B cell (primary cell): ENCODE measurements at regions not wholly inside any gene's neighbourhood (a gene's known extent, or its start where the extent isn't known, plus 50 kb on each side); places are given as distances from the start of the nearest gene placed in this dataset.

Source experiments
- ATAC-seq: fragments of 200-7000 bp; cut with Tn5 transposase; one replicate; pipeline ENCODE4 v1.10.0; 2021; ENCODE audit warnings: low read depth, mild to moderate bottlenecking, moderate number of reproducible peaks, moderate library complexity
- CTCF ChIA-PET: fragments of 350-600 bp; sonication (Branson Sonifier 250); formaldehyde crosslinking; loops from one replicate; lab custom pipeline; 2021; ENCODE audit warnings: antibody characterized with exemption, inconsistent platforms; lab: Charles Lee
- POLR2A ChIA-PET: fragments of 350-600 bp; sonication (Branson Sonifier 250); formaldehyde crosslinking; loops from one replicate; lab custom pipeline; 2021; ENCODE audit warnings: antibody characterized with exemption; lab: Charles Lee
- DNase-seq: peaks from one replicate; pipeline ENCODE4 v3.0.0; 2013
- H2AFZ ChIP-seq: 2 replicates; pipeline ENCODE4 v1.6.1; 2012; ENCODE audit warnings: mild to moderate bottlenecking, low read depth, low read length; ENCODE audit not compliant: insufficient read depth, poor library complexity, severe bottlenecking
- H3K27ac ChIP-seq, 2 donors: 1 replicate in 1 of 2; 2 replicates in 1 of 2; pipeline ENCODE4 v1.5.1; 2012 to 2013; ENCODE audit warnings: low read length in 2 of 2, mild to moderate bottlenecking in 2 of 2, moderate library complexity in 1 of 2
- H3K27me3 ChIP-seq, 4 experiments: fragments of 200-600 bp in 1 of 4; sonication (generic) in 1 of 4; replicated peaks in 1 of 4; 1 replicate in 2 of 4; 2 replicates in 2 of 4; pipeline versions ENCODE4 v1.6.1 to v1.7.0; 2013 to 2016; ENCODE audit warnings: low read length in 3 of 4, mild to moderate bottlenecking in 2 of 4, mixed read lengths in 1 of 4, moderate library complexity in 1 of 4; ENCODE audit not compliant: insufficient read depth in 4 of 4, control insufficient read depth in 3 of 4; ENCODE audit errors: control extremely low read depth in 1 of 4
- H3K36me3 ChIP-seq, 2 experiments: replicated peaks in 1 of 2; 1 replicate in 1 of 2; 2 replicates in 1 of 2; pipeline versions ENCODE4 v1.6.1 to v1.7.1; 2013; ENCODE audit warnings: low read length in 1 of 2; ENCODE audit not compliant: insufficient read depth in 2 of 2, control insufficient read depth in 1 of 2; ENCODE audit errors: control extremely low read depth in 1 of 2, extremely low read depth in 1 of 2
- H3K4me1 ChIP-seq, 2 donors: fragments of 200-600 bp in 1 of 2; sonication (generic) in 1 of 2; 1 replicate in 1 of 2; 2 replicates in 1 of 2; pipeline versions ENCODE4 v1.5.1 to v1.6.1; 2013 to 2017; ENCODE audit warnings: low read length in 2 of 2; ENCODE audit not compliant: control insufficient read depth in 2 of 2, insufficient read depth in 2 of 2
- H3K4me2 ChIP-seq: replicated peaks from 2 replicates; pipeline ENCODE3; 2012; ENCODE audit warnings: mild to moderate bottlenecking, low read depth, low read length; ENCODE audit not compliant: poor library complexity, severe bottlenecking
- H3K4me3 ChIP-seq, 5 experiments: fragments of 200-600 bp in 1 of 5; sonication (generic) in 1 of 5; 1 replicate in 3 of 5; 2 replicates in 2 of 5; pipeline versions ENCODE4 v1.5.1 to v1.7.0; 2011 to 2016; ENCODE audit warnings: low read length in 4 of 5, mild to moderate bottlenecking in 4 of 5, low read depth in 2 of 5, control low read depth in 1 of 5, moderate library complexity in 1 of 5; ENCODE audit not compliant: insufficient read depth in 1 of 5; ENCODE audit errors: control extremely low read depth in 1 of 5, extremely low read depth in 1 of 5
- H3K79me2 ChIP-seq: fragments of 200-600 bp; sonication (generic); one replicate; pipeline ENCODE4 v1.6.0; 2016; ENCODE audit warnings: low read length; ENCODE audit not compliant: control insufficient read depth, insufficient read depth
- H3K9ac ChIP-seq: fragments of 200-600 bp; sonication (generic); 2 replicates; pipeline ENCODE4 v1.6.1; 2017; ENCODE audit warnings: mild to moderate bottlenecking, low read length, moderate library complexity
- H3K9me3 ChIP-seq, 3 donors: one replicate each; pipeline versions ENCODE4 v1.6.1 to v1.7.1; 2013; ENCODE audit warnings: low read length in 2 of 3; ENCODE audit not compliant: control insufficient read depth in 2 of 3, insufficient read depth in 1 of 3; ENCODE audit errors: control extremely low read depth in 1 of 3
- H4K20me1 ChIP-seq: 2 replicates; pipeline ENCODE4 v1.6.0; 2012; ENCODE audit warnings: mild to moderate bottlenecking, low read length; ENCODE audit not compliant: insufficient read depth, control insufficient read depth, poor library complexity, severe bottlenecking
- H3K27ac Mint-ChIP-seq: one replicate; pipeline ENCODE4 v1.8.0; 2021; ENCODE audit warnings: mixed read lengths
- H3K27me3 Mint-ChIP-seq: one replicate; pipeline ENCODE4 v1.8.0; 2021; ENCODE audit warnings: mixed read lengths
- H3K4me1 Mint-ChIP-seq: one replicate; pipeline ENCODE4 v1.8.0; 2021; ENCODE audit warnings: mixed read lengths
- H3K4me3 Mint-ChIP-seq: one replicate; pipeline ENCODE4 v1.8.0; 2021; ENCODE audit warnings: mixed read lengths
- H3K9me3 Mint-ChIP-seq: one replicate; pipeline ENCODE4 v1.8.0; 2022; ENCODE audit warnings: mixed read lengths; ENCODE audit not compliant: insufficient read depth
- CTCF ChIP-seq: fragments of 200-600 bp; IDR thresholded peaks from one replicate; pipeline ENCODE4 v1.8.0; 2022; ENCODE audit warnings: antibody characterized with exemption, mild to moderate bottlenecking
- EZH2 ChIP-seq: IDR thresholded peaks from 2 replicates; pipeline ENCODE4 v1.6.1; 2012; ENCODE audit warnings: borderline replicate concordance, low read depth, mild to moderate bottlenecking, moderate library complexity, low read length; ENCODE audit not compliant: insufficient read depth, poor library complexity, severe bottlenecking
- WGBS: methylation state at CpG from one replicate; pipeline ENCODE4 v1.1.5; 2013; ENCODE audit warnings: missing lambda C conversion rate; ENCODE audit not compliant: insufficient coverage; 5-methylcytosine and 5-hydroxymethylcytosine counted together
- intact Hi-C: fragments of 100-400 bp; cut with micrococcal nuclease; formaldehyde crosslinking; loops from one replicate; pipeline ENCODE4 v1.10.0; 2022

- H3K9me3 Mint-ChIP-seq = no peaks in the 10 kb centered on the region
- H3K9ac ChIP-seq = no peak overlapping the region
- 87% methylated on average over 7 of the region's 11 CpGs for WGBS
Measured at GRCh38 chr12:107231303-107231702, 138.0 kb upstream of the CRY1 start.

GRCh38 chr12:107233551-107233950 is 140.2 kb upstream of the CRY1 start:
- no peak for DNase-seq
- WGBS = 93% methylated on average over 3 of the region's 3 CpGs
- intact Hi-C loops = no loop called here
- no peak overlapping the region for H3K27ac Mint-ChIP-seq
- Histone ChIP-seq H3K9me3 (no peaks in the 10 kb centered on the region), H4K20me1 (no peaks in the 10 kb centered on the region), H3K9ac (no peak overlapping the region), H2AFZ (no peak overlapping the region), H3K36me3 (no peaks in the 10 kb centered on the region), H3K4me3 (no peak overlapping the region), H3K4me2 (no peak overlapping the region), H3K79me2 (no peaks in the 10 kb centered on the region), H3K27me3 (peaks cover 0 to 5% (median 2%) of the 10 kb centered on the region in 4 experiments), H3K27ac (no peak overlapping the region), H3K4me1 (no peaks in the 10 kb centered on the region)
- ChIA-PET CTCF (no interaction called here), POLR2A (no interaction called here)
- no peak overlapping the region for H3K4me3 Mint-ChIP-seq
- H3K9me3 Mint-ChIP-seq = no peaks in the 10 kb centered on the region
- ATAC-seq = no peak
- H3K4me1 Mint-ChIP-seq = no peaks in the 10 kb centered on the region
- H3K27me3 Mint-ChIP-seq = peaks cover 29% of the 10 kb centered on the region
- TF ChIP-seq CTCF (no peak), EZH2 (no peak)

More at GRCh38 chr12:107231303-107231702, 138.0 kb upstream of the CRY1 start:
- H3K4me3 ChIP-seq = no peak overlapping the region
- H3K27me3 ChIP-seq = peaks cover 0 to 2% (median 0%) of the 10 kb centered on the region in 4 experiments
- Mint-ChIP-seq H3K4me3 (no peak overlapping the region), H3K27me3 (peaks cover 18% of the 10 kb centered on the region), H3K4me1 (no peaks in the 10 kb centered on the region), H3K27ac (no peak overlapping the region)
- no peaks in the 10 kb centered on the region for H4K20me1 ChIP-seq
- POLR2A ChIA-PET = no interaction called here
- H3K27ac ChIP-seq = no peak overlapping the region
- H2AFZ ChIP-seq = no peak overlapping the region
- H3K9me3 ChIP-seq = no peaks in the 10 kb centered on the region
- H3K36me3 ChIP-seq = no peaks in the 10 kb centered on the region
- TF ChIP-seq CTCF (no peak), EZH2 (no peak)
- no peaks in the 10 kb centered on the region for H3K4me1 ChIP-seq
- no peak for ATAC-seq
- H3K4me2 ChIP-seq = no peak overlapping the region
- intact Hi-C loops = no loop called here
- CTCF ChIA-PET = no interaction called here
- no peak for DNase-seq
- H3K79me2 ChIP-seq = no peaks in the 10 kb centered on the region
